Loucy (cell line): ENCODE measurements at regions not wholly inside any gene's neighbourhood (a gene's known extent, or its start where the extent isn't known, plus 50 kb on each side); places are given as distances from the start of the nearest gene placed in this dataset.

ENCODE experiments used
- CTCF ChIP-seq: fragments of 200-600 bp; sonication (generic); conservative IDR thresholded peaks from 2 replicates; pipeline ENCODE4 v1.5.1; 2014; ENCODE audit warnings: mild to moderate bottlenecking, antibody characterized with exemption, low read length
- EZH2phosphoT487 ChIP-seq: fragments of 200-600 bp; IDR thresholded peaks from 2 replicates; pipeline ENCODE4 v1.6.1; 2018; ENCODE audit warnings: antibody characterized with exemption, mild to moderate bottlenecking, moderate library complexity, borderline replicate concordance

DNA sequence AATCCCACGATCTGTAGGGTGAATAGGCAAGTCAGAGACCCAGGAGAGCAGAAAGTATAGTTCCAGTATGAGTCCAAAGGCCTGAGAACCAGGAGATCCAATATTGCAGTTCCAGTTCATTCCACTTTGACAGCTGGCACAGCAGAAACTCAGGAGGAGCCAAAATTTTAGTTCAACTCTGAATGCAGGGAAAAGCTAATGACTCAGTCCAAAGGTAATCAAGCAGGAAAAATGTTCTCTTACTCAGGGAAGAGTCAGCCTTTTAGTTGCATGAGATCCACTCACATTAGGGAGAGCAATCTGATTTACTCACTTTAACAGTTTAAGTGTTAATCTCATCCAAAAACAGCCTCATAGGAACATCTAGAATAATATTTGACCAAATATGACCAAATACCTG, 130.2 kb upstream of the LRFN5 start:
- TF ChIP-seq CTCF (no peak), EZH2phosphoT487 (no peak)
